ENCODE measurements at regions not wholly inside any gene's neighbourhood (a gene's known extent, or its start where the extent isn't known, plus 50 kb on each side); places are given as distances from the start of the nearest gene placed in this dataset.

DNA sequence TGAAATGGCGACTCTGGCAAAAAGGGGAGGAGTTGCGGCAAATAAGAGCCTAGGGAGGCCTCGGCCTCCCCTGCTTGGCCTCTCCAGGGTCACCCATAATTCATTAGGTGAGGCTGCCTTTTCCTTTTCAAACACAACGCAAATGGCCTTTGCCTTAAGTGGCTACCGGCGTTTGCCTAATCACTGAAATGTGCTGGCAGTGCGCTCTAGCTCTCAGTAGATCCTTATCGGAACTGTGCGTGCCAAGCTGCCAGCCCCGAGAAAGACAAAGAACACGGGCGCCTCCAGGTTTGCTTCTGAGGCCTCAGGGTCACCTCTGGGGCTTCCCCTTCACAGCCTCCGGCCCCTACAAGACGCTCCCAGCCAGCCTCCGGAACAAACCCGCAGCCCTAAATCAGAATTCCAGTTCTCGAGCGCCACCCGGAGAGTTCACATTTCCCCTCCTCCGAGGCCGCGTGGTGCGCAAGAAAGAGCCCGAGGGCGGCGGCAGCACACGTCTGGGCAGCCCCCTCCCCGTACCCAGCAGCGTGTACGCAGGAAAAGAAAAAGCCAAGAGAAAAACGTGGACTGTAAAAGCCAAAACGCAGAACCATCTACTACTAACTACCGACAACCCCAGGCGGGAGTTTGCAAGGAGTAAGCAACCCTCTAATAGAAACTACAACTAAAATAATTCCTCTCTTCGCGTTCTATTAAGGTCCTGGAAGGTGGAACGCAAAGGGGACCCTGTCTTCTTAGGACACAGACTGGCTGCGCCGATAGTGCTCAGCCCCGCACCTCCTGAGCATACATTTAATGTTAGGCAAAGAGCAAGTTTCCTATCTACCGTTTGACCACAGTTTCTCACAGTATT is 76.5 kb upstream of the BCOR start (continued):
- no peak for TF ChIP-seq PCBP2 (optimal IDR thresholded peaks at IDR 0.05; ENCODE audit: low read depth, low read length, poor library complexity, severe bottlenecking)
- no peak for TF ChIP-seq FOXM1 (CRISPR knock-in tag; IDR thresholded peaks at IDR 0.05)
- no peak for TF ChIP-seq ARNTL (CRISPR knock-in tag; IDR thresholded peaks at IDR 0.05)
- TF ChIP-seq ZNF567 (CRISPR knock-in tag; IDR thresholded peaks at IDR 0.05; ENCODE audit: borderline replicate concordance), result no peak
- TF ChIP-seq TCF12 (IDR thresholded peaks at IDR 0.05), result no peak
- TF ChIP-seq TCF12 (CRISPR knock-in tag; IDR thresholded peaks at IDR 0.05), result no peak
- TF ChIP-seq XBP1 (CRISPR knock-in tag; IDR thresholded peaks at IDR 0.05), result no peak
- TF ChIP-seq ZSCAN9 (CRISPR knock-in tag; IDR thresholded peaks at IDR 0.05; ENCODE audit: borderline replicate concordance), result no peak
- TF ChIP-seq, protein P1, sequence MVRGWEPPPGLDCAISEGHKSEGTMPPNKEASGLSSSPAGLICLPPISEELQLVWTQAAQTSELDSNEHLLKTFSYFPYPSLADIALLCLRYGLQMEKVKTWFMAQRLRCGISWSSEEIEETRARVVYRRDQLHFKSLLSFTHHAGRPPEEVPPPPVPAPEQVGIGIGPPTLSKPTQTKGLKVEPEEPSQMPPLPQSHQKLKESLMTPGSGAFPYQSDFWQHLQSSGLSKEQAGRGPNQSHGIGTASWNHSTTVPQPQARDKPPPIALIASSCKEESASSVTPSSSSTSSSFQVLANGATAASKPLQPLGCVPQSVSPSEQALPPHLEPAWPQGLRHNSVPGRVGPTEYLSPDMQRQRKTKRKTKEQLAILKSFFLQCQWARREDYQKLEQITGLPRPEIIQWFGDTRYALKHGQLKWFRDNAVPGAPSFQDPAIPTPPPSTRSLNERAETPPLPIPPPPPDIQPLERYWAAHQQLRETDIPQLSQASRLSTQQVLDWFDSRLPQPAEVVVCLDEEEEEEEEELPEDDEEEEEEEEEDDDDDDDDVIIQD (CRISPR knock-in tag; IDR thresholded peaks at IDR 0.05; ENCODE audit: low read depth), result no peak
- 0 out of 2 replicates have a peak, but pooled peaks have one; percentile 4 for TF ChIP-seq ZNF121 (CRISPR knock-in tag; IDR thresholded peaks at IDR 0.05)
- TF ChIP-seq ZNF280B (CRISPR knock-in tag; IDR thresholded peaks at IDR 0.05; ENCODE audit: borderline replicate concordance), result no peak
- TF ChIP-seq, protein P2, sequence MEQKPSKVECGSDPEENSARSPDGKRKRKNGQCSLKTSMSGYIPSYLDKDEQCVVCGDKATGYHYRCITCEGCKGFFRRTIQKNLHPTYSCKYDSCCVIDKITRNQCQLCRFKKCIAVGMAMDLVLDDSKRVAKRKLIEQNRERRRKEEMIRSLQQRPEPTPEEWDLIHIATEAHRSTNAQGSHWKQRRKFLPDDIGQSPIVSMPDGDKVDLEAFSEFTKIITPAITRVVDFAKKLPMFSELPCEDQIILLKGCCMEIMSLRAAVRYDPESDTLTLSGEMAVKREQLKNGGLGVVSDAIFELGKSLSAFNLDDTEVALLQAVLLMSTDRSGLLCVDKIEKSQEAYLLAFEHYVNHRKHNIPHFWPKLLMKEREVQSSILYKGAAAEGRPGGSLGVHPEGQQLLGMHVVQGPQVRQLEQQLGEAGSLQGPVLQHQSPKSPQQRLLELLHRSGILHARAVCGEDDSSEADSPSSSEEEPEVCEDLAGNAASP (CRISPR knock-in tag; IDR thresholded peaks at IDR 0.05; ENCODE audit: borderline replicate concordance), result no peak
- no peak for TF ChIP-seq IKZF4 (CRISPR knock-in tag; IDR thresholded peaks at IDR 0.05; ENCODE audit: borderline replicate concordance, low read depth, not compliant biosample characterization)
- TF ChIP-seq TFDP2 (CRISPR knock-in tag; IDR thresholded peaks at IDR 0.05), result 0 out of 2 replicates have a peak, but pooled peaks have one; percentile 37
- TF ChIP-seq ZSCAN29 (CRISPR knock-in tag; conservative IDR thresholded peaks at IDR 0.05), result no peak
- no peak for TF ChIP-seq HIC2 (CRISPR knock-in tag; IDR thresholded peaks at IDR 0.05; ENCODE audit: low read depth)
- TF ChIP-seq ZSCAN5A (CRISPR knock-in tag; IDR thresholded peaks at IDR 0.05; ENCODE audit: borderline replicate concordance), result no peak
- no peak for TF ChIP-seq BORCS8-MEF2B (CRISPR knock-in tag; IDR thresholded peaks at IDR 0.05)

Data from HepG2 (cell line).